Dendritic cell treated with granulocyte-macrophage colony-stimulating factor and Interleukin-4, amounts not matched to agents 40 ng/mL and 50 ng/mL, for 4 days (primary cell): ENCODE measurements at regions not wholly inside any gene's neighbourhood (a gene's known extent, or its start where the extent isn't known, plus 50 kb on each side); places are given as distances from the start of the nearest gene placed in this dataset.

Experiments used
- H3K27ac Mint-ChIP-seq: one replicate; pipeline ENCODE4 v1.8.0; 2022; ENCODE audit warnings: mild to moderate bottlenecking, mixed read lengths
- H3K27me3 Mint-ChIP-seq: one replicate; pipeline ENCODE4 v1.8.0; 2022; ENCODE audit warnings: mild to moderate bottlenecking, mixed read lengths
- H3K36me3 Mint-ChIP-seq: one replicate; pipeline ENCODE4 v1.8.0; 2022; ENCODE audit warnings: low read depth, mixed read lengths
- H3K4me1 Mint-ChIP-seq: one replicate; pipeline ENCODE4 v1.8.0; 2022; ENCODE audit warnings: low read depth, mixed read lengths
- H3K4me3 Mint-ChIP-seq: one replicate; pipeline ENCODE4 v1.8.0; 2022; ENCODE audit warnings: mild to moderate bottlenecking, moderate library complexity, mixed read lengths
- H3K9me3 Mint-ChIP-seq: one replicate; pipeline ENCODE4 v1.8.0; 2022; ENCODE audit warnings: mixed read lengths
- intact Hi-C: fragments of 100-400 bp; cut with micrococcal nuclease; formaldehyde crosslinking; loops from one replicate; pipeline ENCODE4 v1.15.0; 2022

- Mint-ChIP-seq H3K27me3 (peaks cover 24% of the 10 kb centered on the region), H3K27ac (no peak overlapping the region), H3K4me1 (peaks cover 5% of the 10 kb centered on the region), H3K36me3 (no peaks in the 10 kb centered on the region), H3K9me3 (peaks cover 24% of the 10 kb centered on the region), H3K4me3 (no peak overlapping the region)
- intact Hi-C loops, result no loop called here
Measured at GRCh38 chr2:11016735-11017388, 105.1 kb downstream of the KCNF1 start.

DNA sequence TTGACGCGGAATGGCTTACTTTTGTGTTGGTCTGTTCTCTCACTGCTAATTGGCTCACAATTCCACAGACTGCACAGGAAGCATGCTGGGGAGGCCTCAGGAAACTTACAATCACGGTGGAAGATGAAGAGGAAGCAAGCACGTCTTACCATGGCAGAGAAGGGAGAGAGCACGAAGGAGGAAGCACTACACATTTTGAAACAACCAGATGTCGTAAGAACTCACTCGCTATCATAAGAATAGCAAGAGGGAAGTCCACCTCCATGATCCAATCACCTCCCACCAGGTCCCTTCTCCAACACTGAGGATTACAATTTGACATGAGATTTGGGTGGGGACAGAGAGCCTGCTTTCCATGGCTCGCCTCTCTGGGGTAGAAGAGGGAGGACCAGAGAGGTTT is 106.2 kb downstream of the KCNF1 start:
- intact Hi-C loops, result no loop called here
- Mint-ChIP-seq H3K4me3 (no peak overlapping the region), H3K9me3 (peaks cover 16% of the 10 kb centered on the region), H3K36me3 (no peaks in the 10 kb centered on the region), H3K4me1 (peaks cover 5% of the 10 kb centered on the region), H3K27me3 (peaks cover 30% of the 10 kb centered on the region), H3K27ac (no peak overlapping the region)

DNA sequence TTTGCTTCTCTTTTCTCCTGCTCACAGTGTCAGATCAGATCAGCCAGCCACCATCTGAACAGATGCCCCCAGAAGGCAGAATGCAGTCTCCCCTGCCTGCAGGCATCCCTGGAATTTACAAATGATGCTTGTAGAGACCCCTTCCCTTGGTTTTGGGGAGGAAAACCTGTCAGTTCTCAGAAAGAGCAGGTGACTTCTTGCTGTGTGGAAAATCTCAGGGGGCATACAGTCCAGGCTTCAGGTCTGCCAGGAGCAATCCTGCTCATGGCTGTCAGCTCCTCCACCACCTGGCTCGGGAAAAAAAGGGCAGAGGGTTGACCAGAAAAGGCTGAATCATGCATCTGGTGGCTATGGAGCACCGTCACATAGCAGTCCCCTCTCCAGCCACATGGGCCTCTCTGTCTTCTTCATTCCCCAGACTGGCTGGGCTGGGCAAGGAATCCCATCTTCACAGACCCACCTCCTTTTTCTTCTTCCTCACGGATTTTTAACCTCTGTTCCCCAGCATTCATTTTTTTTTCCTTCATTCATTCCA is 107.0 kb downstream of the KCNF1 start:
- H3K27ac Mint-ChIP-seq, result no peak overlapping the region
- H3K36me3 Mint-ChIP-seq, result no peaks in the 10 kb centered on the region
- intact Hi-C loops, result no loop called here
- no peak overlapping the region for H3K4me3 Mint-ChIP-seq
- H3K27me3 Mint-ChIP-seq, result peaks cover 29% of the 10 kb centered on the region
- H3K4me1 Mint-ChIP-seq, result peaks cover 5% of the 10 kb centered on the region
- peaks cover 16% of the 10 kb centered on the region for H3K9me3 Mint-ChIP-seq

GRCh38 chr2:11019614-11020013 is 107.9 kb downstream of the KCNF1 start:
- no peak overlapping the region for H3K27ac Mint-ChIP-seq
- intact Hi-C loops, result no loop called here
- peaks cover 5% of the 10 kb centered on the region for H3K4me1 Mint-ChIP-seq
- peaks cover 31% of the 10 kb centered on the region for H3K27me3 Mint-ChIP-seq
- H3K9me3 Mint-ChIP-seq, result peaks cover 16% of the 10 kb centered on the region
- no peaks in the 10 kb centered on the region for H3K36me3 Mint-ChIP-seq
- no peak overlapping the region for H3K4me3 Mint-ChIP-seq

GRCh38 chr2:11022064-11022463 is 110.3 kb downstream of the KCNF1 start:
- no peaks in the 10 kb centered on the region for H3K4me1 Mint-ChIP-seq
- H3K27me3 Mint-ChIP-seq, result peaks cover 23% of the 10 kb centered on the region
- H3K36me3 Mint-ChIP-seq, result no peaks in the 10 kb centered on the region
- H3K9me3 Mint-ChIP-seq, result peaks cover 16% of the 10 kb centered on the region
- intact Hi-C loops, result no loop called here
- H3K27ac Mint-ChIP-seq, result no peak overlapping the region
- H3K4me3 Mint-ChIP-seq, result no peak overlapping the region

- Mint-ChIP-seq H3K27me3 (peaks cover 23% of the 10 kb centered on the region), H3K9me3 (peaks cover 14% of the 10 kb centered on the region), H3K4me3 (no peak overlapping the region), H3K27ac (no peak overlapping the region), H3K4me1 (no peaks in the 10 kb centered on the region), H3K36me3 (no peaks in the 10 kb centered on the region)
- intact Hi-C loops, result no loop called here
Measured at GRCh38 chr2:11022591-11023273, 111.0 kb downstream of the KCNF1 start.

- Mint-ChIP-seq H3K9me3 (peaks cover 6% of the 10 kb centered on the region), H3K4me3 (no peak overlapping the region), H3K4me1 (no peaks in the 10 kb centered on the region), H3K36me3 (no peaks in the 10 kb centered on the region), H3K27me3 (peaks cover 27% of the 10 kb centered on the region), H3K27ac (no peak overlapping the region)
- intact Hi-C loops, result no loop called here
Measured at GRCh38 chr2:11023326-11024258, 111.9 kb downstream of the KCNF1 start.

DNA sequence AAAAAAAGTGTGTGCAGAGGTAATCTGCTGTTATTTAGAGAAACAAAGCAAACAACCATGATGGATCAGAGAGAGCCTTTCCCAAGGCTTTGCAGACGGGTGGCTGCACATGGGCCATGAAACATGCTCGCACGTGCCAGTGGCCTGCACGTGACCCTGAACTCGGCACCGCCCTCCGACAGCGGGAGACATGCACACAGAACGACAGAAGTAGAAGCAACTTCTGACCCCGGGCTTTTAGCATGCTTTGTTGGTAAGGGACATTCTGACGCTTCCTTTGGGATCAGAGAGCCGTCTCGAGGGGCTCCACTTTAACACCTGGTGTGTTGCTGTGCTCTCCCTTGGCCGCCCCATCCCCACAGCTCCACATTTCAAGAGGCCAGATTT is 112.5 kb downstream of the KCNF1 start:
- Mint-ChIP-seq H3K27me3 (peaks cover 30% of the 10 kb centered on the region), H3K4me1 (no peaks in the 10 kb centered on the region), H3K9me3 (no peaks in the 10 kb centered on the region), H3K27ac (no peak overlapping the region), H3K4me3 (no peak overlapping the region), H3K36me3 (no peaks in the 10 kb centered on the region)
- intact Hi-C loops, result no loop called here

- Mint-ChIP-seq H3K27me3 (peaks cover 30% of the 10 kb centered on the region), H3K36me3 (no peaks in the 10 kb centered on the region), H3K4me3 (no peak overlapping the region), H3K9me3 (no peaks in the 10 kb centered on the region), H3K4me1 (no peaks in the 10 kb centered on the region), H3K27ac (no peak overlapping the region)
- intact Hi-C loops, result no loop called here
Measured at GRCh38 chr2:11024687-11025086, 113.0 kb downstream of the KCNF1 start.

GRCh38 chr2:11026286-11026921 is 114.7 kb downstream of the KCNF1 start:
- intact Hi-C loops, result no loop called here
- Mint-ChIP-seq H3K4me1 (no peaks in the 10 kb centered on the region), H3K27me3 (peaks cover 22% of the 10 kb centered on the region), H3K9me3 (no peaks in the 10 kb centered on the region), H3K4me3 (no peak overlapping the region), H3K27ac (no peak overlapping the region), H3K36me3 (no peaks in the 10 kb centered on the region)

DNA sequence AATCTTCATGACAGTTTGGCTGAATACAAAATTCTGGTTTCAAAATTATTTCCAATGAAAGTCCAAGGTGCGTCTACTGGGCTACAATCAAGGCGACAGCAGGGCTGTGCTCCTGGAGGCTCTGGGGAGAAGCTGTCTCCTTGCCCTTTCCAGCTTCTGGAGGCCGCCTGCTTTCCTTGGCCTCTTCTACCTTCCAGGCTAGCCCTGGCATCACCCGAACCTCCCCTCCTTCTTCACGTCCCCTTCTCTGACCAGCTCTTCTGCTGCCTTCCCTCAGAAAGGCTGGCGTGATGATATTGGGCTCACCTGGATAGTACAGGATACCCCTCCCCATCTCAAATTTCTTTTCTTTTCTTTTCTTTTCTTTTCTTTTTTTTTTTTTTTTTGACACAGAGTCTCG is 115.5 kb downstream of the KCNF1 start:
- intact Hi-C loops, result no loop called here
- Mint-ChIP-seq H3K4me3 (no peak overlapping the region), H3K27me3 (peaks cover 14% of the 10 kb centered on the region), H3K9me3 (no peaks in the 10 kb centered on the region), H3K36me3 (no peaks in the 10 kb centered on the region), H3K4me1 (no peaks in the 10 kb centered on the region), H3K27ac (no peak overlapping the region)

- H3K36me3 Mint-ChIP-seq, result no peaks in the 10 kb centered on the region
- peaks cover 12% of the 10 kb centered on the region for H3K27me3 Mint-ChIP-seq
- H3K9me3 Mint-ChIP-seq, result no peaks in the 10 kb centered on the region
- H3K4me1 Mint-ChIP-seq, result peaks cover 7% of the 10 kb centered on the region
- no peak overlapping the region for H3K4me3 Mint-ChIP-seq
- intact Hi-C loops, result no loop called here
- H3K27ac Mint-ChIP-seq, result no peak overlapping the region
Measured at GRCh38 chr2:11028407-11028916, 116.7 kb downstream of the KCNF1 start.

DNA sequence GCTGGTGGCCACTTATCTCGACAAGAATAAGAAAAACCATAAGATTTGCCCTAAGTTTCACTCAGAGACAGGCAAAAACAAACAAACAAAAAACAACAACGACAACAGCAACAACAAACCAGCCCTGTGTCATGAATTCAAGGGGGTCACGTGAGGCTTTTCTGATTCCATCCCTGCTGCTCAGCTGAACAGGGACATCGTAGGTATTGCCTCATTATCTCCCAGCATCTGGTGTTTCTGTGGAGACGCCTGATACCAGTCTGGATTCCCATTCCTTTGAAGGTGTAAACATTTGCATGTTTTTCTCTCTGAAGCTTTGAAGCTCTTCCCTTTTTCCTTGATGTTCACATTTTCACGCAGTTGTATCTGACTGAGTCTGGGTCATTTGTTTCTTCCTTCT is 117.4 kb downstream of the KCNF1 start:
- Mint-ChIP-seq H3K9me3 (no peaks in the 10 kb centered on the region), H3K36me3 (no peaks in the 10 kb centered on the region), H3K27me3 (peaks cover 10% of the 10 kb centered on the region), H3K4me3 (no peak overlapping the region), H3K27ac (no peak overlapping the region), H3K4me1 (peaks cover 7% of the 10 kb centered on the region)
- intact Hi-C loops, result no loop called here
